B cell (primary cell): ENCODE measurements at regions not wholly inside any gene's neighbourhood (a gene's known extent, or its start where the extent isn't known, plus 50 kb on each side); places are given as distances from the start of the nearest gene placed in this dataset.
"Not testable (repeated sequence)": the region's sequence is repeated elsewhere in the genome, so short reads cannot be mapped to it uniquely, and the experiment has no call there.

Experiments
- ATAC-seq: fragments of 200-7000 bp; cut with Tn5 transposase; one replicate; pipeline ENCODE4 v1.10.0; 2021; ENCODE audit warnings: low read depth, mild to moderate bottlenecking, moderate number of reproducible peaks, moderate library complexity
- CTCF ChIA-PET: fragments of 350-600 bp; sonication (Branson Sonifier 250); formaldehyde crosslinking; loops from one replicate; lab custom pipeline; 2021; ENCODE audit warnings: antibody characterized with exemption, inconsistent platforms; lab: Charles Lee
- POLR2A ChIA-PET: fragments of 350-600 bp; sonication (Branson Sonifier 250); formaldehyde crosslinking; loops from one replicate; lab custom pipeline; 2021; ENCODE audit warnings: antibody characterized with exemption; lab: Charles Lee
- DNase-seq: peaks from one replicate; pipeline ENCODE4 v3.0.0; 2013
- H2AFZ ChIP-seq: 2 replicates; pipeline ENCODE4 v1.6.1; 2012; ENCODE audit warnings: mild to moderate bottlenecking, low read depth, low read length; ENCODE audit not compliant: insufficient read depth, poor library complexity, severe bottlenecking
- H3K27ac ChIP-seq, 2 donors: 1 replicate in 1 of 2; 2 replicates in 1 of 2; pipeline ENCODE4 v1.5.1; 2012 to 2013; ENCODE audit warnings: low read length in 2 of 2, mild to moderate bottlenecking in 2 of 2, moderate library complexity in 1 of 2
- H3K27me3 ChIP-seq, 4 experiments: fragments of 200-600 bp in 1 of 4; sonication (generic) in 1 of 4; replicated peaks in 1 of 4; 1 replicate in 2 of 4; 2 replicates in 2 of 4; pipeline versions ENCODE4 v1.6.1 to v1.7.0; 2013 to 2016; ENCODE audit warnings: low read length in 3 of 4, mild to moderate bottlenecking in 2 of 4, mixed read lengths in 1 of 4, moderate library complexity in 1 of 4; ENCODE audit not compliant: insufficient read depth in 4 of 4, control insufficient read depth in 3 of 4; ENCODE audit errors: control extremely low read depth in 1 of 4
- H3K36me3 ChIP-seq, 2 experiments: replicated peaks in 1 of 2; 1 replicate in 1 of 2; 2 replicates in 1 of 2; pipeline versions ENCODE4 v1.6.1 to v1.7.1; 2013; ENCODE audit warnings: low read length in 1 of 2; ENCODE audit not compliant: insufficient read depth in 2 of 2, control insufficient read depth in 1 of 2; ENCODE audit errors: control extremely low read depth in 1 of 2, extremely low read depth in 1 of 2
- H3K4me1 ChIP-seq, 2 donors: fragments of 200-600 bp in 1 of 2; sonication (generic) in 1 of 2; 1 replicate in 1 of 2; 2 replicates in 1 of 2; pipeline versions ENCODE4 v1.5.1 to v1.6.1; 2013 to 2017; ENCODE audit warnings: low read length in 2 of 2; ENCODE audit not compliant: control insufficient read depth in 2 of 2, insufficient read depth in 2 of 2
- H3K4me2 ChIP-seq: replicated peaks from 2 replicates; pipeline ENCODE3; 2012; ENCODE audit warnings: mild to moderate bottlenecking, low read depth, low read length; ENCODE audit not compliant: poor library complexity, severe bottlenecking
- H3K4me3 ChIP-seq, 5 experiments: fragments of 200-600 bp in 1 of 5; sonication (generic) in 1 of 5; 1 replicate in 3 of 5; 2 replicates in 2 of 5; pipeline versions ENCODE4 v1.5.1 to v1.7.0; 2011 to 2016; ENCODE audit warnings: low read length in 4 of 5, mild to moderate bottlenecking in 4 of 5, low read depth in 2 of 5, control low read depth in 1 of 5, moderate library complexity in 1 of 5; ENCODE audit not compliant: insufficient read depth in 1 of 5; ENCODE audit errors: control extremely low read depth in 1 of 5, extremely low read depth in 1 of 5
- H3K79me2 ChIP-seq: fragments of 200-600 bp; sonication (generic); one replicate; pipeline ENCODE4 v1.6.0; 2016; ENCODE audit warnings: low read length; ENCODE audit not compliant: control insufficient read depth, insufficient read depth
- H3K9ac ChIP-seq: fragments of 200-600 bp; sonication (generic); 2 replicates; pipeline ENCODE4 v1.6.1; 2017; ENCODE audit warnings: mild to moderate bottlenecking, low read length, moderate library complexity
- H3K9me3 ChIP-seq, 3 donors: one replicate each; pipeline versions ENCODE4 v1.6.1 to v1.7.1; 2013; ENCODE audit warnings: low read length in 2 of 3; ENCODE audit not compliant: control insufficient read depth in 2 of 3, insufficient read depth in 1 of 3; ENCODE audit errors: control extremely low read depth in 1 of 3
- H4K20me1 ChIP-seq: 2 replicates; pipeline ENCODE4 v1.6.0; 2012; ENCODE audit warnings: mild to moderate bottlenecking, low read length; ENCODE audit not compliant: insufficient read depth, control insufficient read depth, poor library complexity, severe bottlenecking
- H3K27ac Mint-ChIP-seq: one replicate; pipeline ENCODE4 v1.8.0; 2021; ENCODE audit warnings: mixed read lengths
- H3K27me3 Mint-ChIP-seq: one replicate; pipeline ENCODE4 v1.8.0; 2021; ENCODE audit warnings: mixed read lengths
- H3K4me1 Mint-ChIP-seq: one replicate; pipeline ENCODE4 v1.8.0; 2021; ENCODE audit warnings: mixed read lengths
- H3K4me3 Mint-ChIP-seq: one replicate; pipeline ENCODE4 v1.8.0; 2021; ENCODE audit warnings: mixed read lengths
- H3K9me3 Mint-ChIP-seq: one replicate; pipeline ENCODE4 v1.8.0; 2022; ENCODE audit warnings: mixed read lengths; ENCODE audit not compliant: insufficient read depth
- CTCF ChIP-seq: fragments of 200-600 bp; IDR thresholded peaks from one replicate; pipeline ENCODE4 v1.8.0; 2022; ENCODE audit warnings: antibody characterized with exemption, mild to moderate bottlenecking
- EZH2 ChIP-seq: IDR thresholded peaks from 2 replicates; pipeline ENCODE4 v1.6.1; 2012; ENCODE audit warnings: borderline replicate concordance, low read depth, mild to moderate bottlenecking, moderate library complexity, low read length; ENCODE audit not compliant: insufficient read depth, poor library complexity, severe bottlenecking
- WGBS: methylation state at CpG from one replicate; pipeline ENCODE4 v1.1.5; 2013; ENCODE audit warnings: missing lambda C conversion rate; ENCODE audit not compliant: insufficient coverage; 5-methylcytosine and 5-hydroxymethylcytosine counted together
- intact Hi-C: fragments of 100-400 bp; cut with micrococcal nuclease; formaldehyde crosslinking; loops from one replicate; pipeline ENCODE4 v1.10.0; 2022

- H3K27me3 ChIP-seq, DNase-seq, H3K79me2 ChIP-seq, POLR2A ChIA-PET, H4K20me1 ChIP-seq, H3K9me3 Mint-ChIP-seq, H3K4me1 Mint-ChIP-seq, H3K4me2 ChIP-seq, H3K36me3 ChIP-seq, H3K27ac Mint-ChIP-seq, CTCF ChIA-PET, H3K27ac ChIP-seq, H2AFZ ChIP-seq, intact Hi-C loops, H3K4me3 Mint-ChIP-seq, H3K9me3 ChIP-seq, H3K9ac ChIP-seq, H3K27me3 Mint-ChIP-seq, H3K4me3 ChIP-seq, H3K4me1 ChIP-seq, ATAC-seq: not testable (repeated sequence)
- WGBS, result 96% methylated on average over 4 of the region's 5 CpGs
Measured at GRCh38 chr5:20707634-20708033, 719.6 kb upstream of the CDH18 start.

DNA sequence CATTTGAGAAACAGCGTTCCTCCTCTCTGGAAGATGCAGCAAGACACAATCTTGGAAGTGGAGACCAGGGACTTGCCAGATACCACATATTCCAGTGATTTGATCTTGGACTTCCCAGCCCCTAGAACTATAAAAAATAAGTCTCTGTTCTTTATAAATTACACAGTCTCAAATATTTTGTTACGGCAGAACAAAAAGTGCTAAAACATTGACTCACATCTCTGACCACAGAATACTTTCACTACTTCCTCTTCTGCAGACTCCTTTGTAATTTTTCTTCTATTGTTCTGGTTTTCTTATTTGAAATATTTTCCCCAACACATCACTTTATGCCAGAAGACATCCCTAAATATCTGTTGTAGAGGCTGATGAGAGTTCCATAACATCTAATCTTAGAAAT is 706.1 kb upstream of the CDH18 start:
- no peak overlapping the region for H3K4me2 ChIP-seq
- H2AFZ ChIP-seq, result no peak overlapping the region
- TF ChIP-seq EZH2 (no peak), CTCF (no peak)
- 0% methylated on average over 1 of the region's 2 CpGs for WGBS
- no peaks in the 10 kb centered on the region for H3K36me3 ChIP-seq
- ATAC-seq, result no peak
- no peaks in the 10 kb centered on the region for H3K79me2 ChIP-seq
- Mint-ChIP-seq H3K9me3 (no peaks in the 10 kb centered on the region), H3K27ac (no peak overlapping the region), H3K4me1 (no peaks in the 10 kb centered on the region), H3K27me3 (no peaks in the 10 kb centered on the region), H3K4me3 (no peak overlapping the region)
- H3K9ac ChIP-seq, result no peak overlapping the region
- intact Hi-C loops, result no loop called here
- ChIA-PET POLR2A (no interaction called here), CTCF (no interaction called here)
- H3K27me3 ChIP-seq, result no peaks in the 10 kb centered on the region
- H3K4me1 ChIP-seq, result no peaks in the 10 kb centered on the region
- no peak overlapping the region for H3K27ac ChIP-seq
- no peak overlapping the region for H3K4me3 ChIP-seq
- H3K9me3 ChIP-seq, result peaks cover 0 to 3% (median 0%) of the 10 kb centered on the region in 3 donors
- DNase-seq, result no peak
- H4K20me1 ChIP-seq, result no peaks in the 10 kb centered on the region
